Muscle of back (tissue), 3 donors: ENCODE measurements at regions not wholly inside any gene's neighbourhood (a gene's known extent, or its start where the extent isn't known, plus 50 kb on each side); places are given as distances from the start of the nearest gene placed in this dataset.

Experiments
- DNase-seq, 3 donors: peaks; one replicate each; pipeline versions ENCODE4 v3.0.0 to v3.0.0-alpha.2; 2013

- no peak for DNase-seq
Observed at GRCh38 chr2:184530239-184530638, 68.1 kb upstream of the ZNF804A start.

GRCh38 chr2:184530959-184531358 is 67.4 kb upstream of the ZNF804A start:
- no peak for DNase-seq

DNA sequence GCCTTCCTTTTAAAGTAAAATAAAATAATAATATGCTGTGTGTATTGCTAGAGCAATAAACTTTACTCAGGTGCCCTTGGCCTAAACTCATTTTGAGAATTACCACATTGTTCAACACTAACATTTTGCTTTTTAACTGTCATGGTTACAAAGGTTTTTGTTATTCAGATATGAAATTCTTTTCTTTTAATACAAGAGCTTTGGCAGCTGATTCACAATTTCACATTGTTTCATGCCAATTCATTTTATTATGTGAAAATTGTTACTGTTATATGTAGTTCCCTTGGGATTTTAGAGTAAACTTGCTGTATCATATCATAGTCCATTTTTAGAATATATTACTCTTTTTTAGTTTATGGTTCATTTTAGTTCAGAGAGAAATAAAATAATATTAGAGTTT is 65.8 kb upstream of the ZNF804A start:
- peak; percentile 11 to 59 (median 26) for DNase-seq

GRCh38 chr2:184534986-184535385 is 63.3 kb upstream of the ZNF804A start:
- no peak for DNase-seq

- DNase-seq: no peak
Observed at GRCh38 chr2:184540246-184540789, 58.0 kb upstream of the ZNF804A start.

- DNase-seq: no peak
Observed at GRCh38 chr2:184541591-184541990, 56.7 kb upstream of the ZNF804A start.

- no peak for DNase-seq
Observed at GRCh38 chr2:184543832-184544231, 54.5 kb upstream of the ZNF804A start.
